ENCODE measurements at regions not wholly inside any gene's neighbourhood (a gene's known extent, or its start where the extent isn't known, plus 50 kb on each side); places are given as distances from the start of the nearest gene placed in this dataset.

DNA sequence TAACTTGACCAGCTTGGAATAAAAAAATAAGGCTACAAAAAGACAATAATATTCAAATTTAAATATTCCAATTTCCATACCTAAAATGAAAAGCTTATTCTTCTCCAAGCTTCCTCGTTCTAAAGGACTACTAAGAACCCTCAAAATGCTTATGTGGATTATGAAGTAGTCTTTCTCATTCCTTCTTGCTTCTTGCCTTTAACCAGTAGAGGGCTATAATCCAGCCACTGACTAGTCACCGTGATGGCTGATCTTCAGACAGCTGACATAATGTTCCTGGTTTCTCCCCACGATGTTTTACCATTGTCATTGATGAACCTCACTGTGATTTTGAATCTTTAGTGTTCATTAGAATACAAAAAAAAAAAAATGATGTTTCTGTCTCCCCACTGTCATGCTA is 515.3 kb downstream of the TLE1 start:
- no peak for DNase-seq

DNA sequence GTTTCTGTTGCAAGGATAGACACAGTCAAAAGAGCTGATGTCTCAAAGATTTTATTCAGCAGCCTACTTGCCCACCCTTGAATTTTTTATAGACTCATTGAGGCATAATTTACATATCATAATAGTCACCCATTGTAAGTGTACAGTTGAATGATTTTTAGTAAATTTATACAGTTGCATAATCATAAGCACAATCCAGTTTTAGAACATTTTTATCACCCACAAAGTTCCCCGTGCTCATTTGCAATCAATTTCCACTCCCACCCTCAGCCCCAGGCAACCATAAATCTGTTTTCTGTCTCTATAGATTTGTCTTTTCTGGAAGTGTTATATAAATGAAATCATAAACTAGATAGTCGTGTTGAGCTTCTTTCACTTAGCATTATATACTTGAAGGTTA is 517.7 kb downstream of the TLE1 start:
- no peak for DNase-seq

DNA sequence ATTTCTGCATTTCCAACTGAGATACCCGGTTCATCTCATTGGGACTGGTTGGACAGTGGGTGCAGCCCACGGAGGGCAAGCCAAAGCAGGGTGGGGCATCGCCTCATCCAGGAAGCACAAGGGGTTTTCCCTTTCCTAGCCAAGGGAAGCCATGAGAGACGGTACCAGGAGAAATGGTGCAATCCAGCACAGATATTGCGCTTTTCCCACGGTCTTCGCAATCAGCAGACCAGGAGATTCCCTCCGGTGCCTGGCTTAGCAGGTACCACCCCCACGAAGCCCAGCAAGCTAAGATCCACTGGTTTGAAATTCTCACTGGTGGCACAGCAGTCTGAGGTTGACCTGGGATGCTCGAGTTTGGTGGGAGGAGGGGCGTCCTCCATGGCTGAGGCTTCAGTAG is 527.0 kb downstream of the TLE1 start:
- no peak for DNase-seq

DNA sequence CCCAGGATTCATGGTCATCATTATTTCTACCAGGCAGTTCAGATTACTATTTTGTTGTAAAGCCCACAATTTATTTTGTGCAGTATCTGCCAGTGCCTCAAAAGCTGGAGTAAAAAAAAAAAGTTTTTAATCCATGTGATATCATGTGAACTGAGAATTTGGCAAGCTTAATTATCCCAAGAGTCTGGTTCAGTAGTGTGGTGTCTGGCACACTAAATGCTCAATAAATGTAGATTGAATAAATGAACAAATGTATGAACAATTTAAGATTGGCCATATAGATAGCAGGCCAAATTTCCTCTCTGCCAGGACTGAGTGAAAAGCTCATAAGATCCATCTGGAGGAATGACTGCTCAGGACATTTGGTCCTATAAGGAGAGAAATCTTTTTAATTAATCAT is 533.0 kb downstream of the TLE1 start:
- peak in 1 of 2 experiments; percentile 3 for DNase-seq

DNA sequence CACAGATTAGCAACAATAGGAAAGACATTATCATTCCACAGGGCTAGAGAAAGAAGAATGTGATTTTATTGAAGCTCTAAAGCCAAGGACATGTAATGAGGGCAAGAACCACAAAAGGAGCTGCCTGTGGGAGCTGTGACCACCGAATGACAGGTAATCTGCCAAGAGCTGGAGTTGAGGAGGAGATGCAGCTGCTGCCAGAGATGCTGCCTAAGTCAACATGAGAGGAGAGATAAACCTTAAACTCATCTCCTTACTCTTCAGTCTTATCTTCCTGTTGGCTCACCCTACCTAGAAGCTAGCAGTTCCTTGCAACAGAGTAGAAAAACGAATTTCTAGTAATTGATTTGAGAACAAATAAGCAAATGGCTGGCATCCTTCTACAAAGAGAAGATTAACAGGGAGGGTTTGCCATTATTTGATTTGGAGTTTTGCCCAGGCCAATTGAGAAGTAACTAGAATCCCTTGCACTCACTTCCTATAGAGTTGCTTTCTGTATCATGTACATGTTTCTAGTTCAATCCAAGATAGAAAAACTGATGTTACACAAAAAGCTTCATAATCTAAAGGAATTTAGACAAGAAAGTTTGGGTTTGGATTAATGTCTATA is 539.2 kb downstream of the TLE1 start:
- DNase-seq, result peak; percentile 30 to 51

DNA sequence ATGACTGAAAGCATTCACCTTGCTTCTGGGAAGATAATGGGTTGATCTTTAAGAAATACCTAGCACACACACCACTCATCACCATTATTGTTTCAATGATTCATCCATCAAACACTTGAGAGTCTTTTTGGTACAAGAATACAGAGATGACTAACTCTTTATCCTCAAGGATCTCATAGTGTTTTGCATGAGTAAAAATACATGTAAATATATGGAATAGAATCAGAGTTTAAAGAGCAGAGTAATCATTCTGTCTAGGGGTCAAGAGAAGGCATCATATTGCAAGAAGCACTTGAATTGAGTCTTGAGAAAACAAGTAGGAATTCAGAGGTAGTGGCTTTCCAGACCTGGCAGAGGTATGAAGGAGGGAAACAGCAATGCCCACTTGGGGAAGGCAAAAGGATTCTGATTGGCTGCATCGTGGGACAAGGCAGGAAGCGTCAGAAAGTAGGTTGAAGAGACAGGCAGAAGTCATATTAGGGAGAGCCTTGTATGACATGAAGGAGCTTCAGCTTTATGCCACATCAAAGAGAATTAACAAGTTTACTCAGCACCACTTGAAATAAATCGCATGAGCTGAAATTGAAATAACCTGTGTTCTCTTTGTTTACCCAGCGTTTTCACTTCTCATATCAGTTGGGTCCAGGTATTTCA is 542.5 kb downstream of the TLE1 start:
- no peak for DNase-seq

DNA sequence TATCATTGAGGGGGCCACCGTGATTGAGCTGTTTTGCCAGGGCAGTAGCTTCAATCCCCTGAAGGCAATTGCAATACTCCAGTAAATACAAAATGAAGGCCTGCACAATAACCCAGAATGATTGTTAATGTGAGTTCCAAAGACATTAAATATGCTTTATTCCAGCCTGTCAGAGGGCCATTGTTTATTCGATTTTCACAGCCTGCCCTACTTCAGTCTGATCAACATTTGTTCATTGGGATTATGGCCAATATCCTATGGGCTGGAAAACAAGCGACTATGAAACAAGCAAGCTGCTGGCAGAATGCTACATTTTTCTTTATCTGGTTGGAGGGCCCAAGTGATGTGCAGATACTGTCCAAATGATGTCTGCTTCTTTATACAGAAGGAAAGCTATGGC is 543.1 kb downstream of the TLE1 start:
- peak; percentile 5 to 51 for DNase-seq

DNA sequence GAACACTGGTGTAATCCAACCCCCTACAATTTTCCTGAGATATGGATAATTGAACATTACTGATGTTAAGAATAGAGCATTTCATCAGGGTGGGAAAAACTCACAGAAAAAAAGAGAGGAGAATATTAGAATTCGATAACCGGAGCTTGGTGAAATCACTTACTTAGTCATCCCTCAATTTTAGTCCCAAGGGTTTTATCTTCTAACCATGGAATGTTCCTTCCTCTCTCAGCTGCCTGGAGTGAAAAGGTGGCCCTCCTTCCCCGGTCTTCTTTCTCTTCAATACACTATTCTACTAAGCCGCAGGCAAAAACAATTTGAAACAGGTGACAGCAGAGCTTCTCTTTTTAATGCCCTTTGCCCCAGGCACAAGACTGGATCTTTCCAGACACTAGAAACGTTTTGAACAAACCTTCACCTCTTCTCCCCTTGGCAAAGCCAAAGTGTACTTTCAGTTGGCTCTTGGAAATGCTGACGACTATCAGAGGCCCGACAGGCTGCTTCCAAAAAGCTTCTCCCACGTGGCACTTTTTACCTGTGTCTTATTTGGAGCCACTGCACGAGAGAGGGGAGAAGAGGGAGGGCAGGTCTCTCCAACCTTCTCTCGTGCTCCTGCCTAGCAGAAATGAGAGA is 543.9 kb downstream of the TLE1 start:
- DNase-seq, result no peak

DNA sequence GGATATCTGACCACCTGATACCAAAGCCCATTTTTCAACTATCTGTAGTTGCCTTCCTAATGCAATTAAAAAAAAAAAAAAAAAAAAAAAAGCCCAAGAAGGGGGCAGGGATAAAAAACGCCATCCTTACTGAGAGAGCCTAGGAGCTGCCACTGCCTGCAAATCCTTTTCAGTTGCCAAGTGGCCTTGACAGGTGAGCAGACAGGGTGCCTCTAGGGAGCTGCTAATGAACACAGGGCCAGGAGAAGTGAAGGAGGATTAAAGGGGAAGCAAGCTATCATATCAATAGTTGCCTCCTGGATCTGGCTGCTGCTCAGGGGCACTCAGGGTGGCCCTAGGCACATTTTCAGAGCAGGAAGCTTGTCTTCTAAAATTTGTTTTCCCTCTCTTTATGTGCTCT is 547.4 kb downstream of the TLE1 start:
- DNase-seq, result no peak

DNA sequence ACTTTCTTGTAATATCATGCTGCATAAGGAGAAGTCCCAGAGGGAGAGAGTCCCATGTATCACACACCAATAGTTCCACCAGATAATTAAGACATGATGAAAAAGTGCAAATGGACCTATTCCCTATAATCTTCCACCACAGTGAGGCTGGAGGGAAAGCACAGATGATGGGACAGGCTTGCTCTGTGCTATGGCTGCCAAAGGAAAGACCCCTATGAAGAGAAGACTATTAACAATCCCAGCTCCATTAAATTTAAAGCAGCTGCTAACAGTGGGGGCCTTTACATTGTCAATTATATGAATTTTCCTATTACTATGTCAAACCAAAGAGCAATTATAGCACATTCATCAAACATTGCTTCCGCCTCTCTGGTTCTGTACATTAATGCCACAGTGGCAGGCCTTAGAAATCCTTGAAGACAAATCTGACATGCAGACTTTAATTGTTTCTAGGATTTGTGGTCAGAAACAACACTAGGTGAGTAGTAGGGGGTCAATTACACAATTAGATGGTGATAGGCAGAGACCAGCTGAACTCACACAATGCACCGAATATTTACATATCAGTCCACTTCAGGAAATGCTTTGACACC is 551.3 kb downstream of the TLE1 start:
- DNase-seq, result no peak

DNA sequence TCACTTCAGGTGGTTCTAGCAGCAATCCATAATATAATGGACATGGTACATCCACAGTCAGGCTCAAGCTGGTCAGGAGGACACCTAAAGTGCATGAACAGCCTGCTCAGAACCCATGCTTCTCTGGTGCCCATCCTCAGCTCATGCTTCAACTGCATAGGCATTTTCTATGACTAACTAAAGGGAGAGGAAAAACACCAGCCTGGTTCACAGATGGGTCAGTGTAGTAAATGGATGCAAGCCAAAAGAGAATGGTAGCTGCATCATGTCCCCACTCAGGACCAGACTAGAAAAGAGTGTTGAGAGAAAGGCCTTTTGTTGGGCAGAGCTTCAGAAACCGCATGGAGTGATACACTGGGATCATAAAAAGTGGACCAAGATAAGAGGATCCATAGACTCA is 556.6 kb downstream of the TLE1 start:
- DNase-seq, result no peak

DNA sequence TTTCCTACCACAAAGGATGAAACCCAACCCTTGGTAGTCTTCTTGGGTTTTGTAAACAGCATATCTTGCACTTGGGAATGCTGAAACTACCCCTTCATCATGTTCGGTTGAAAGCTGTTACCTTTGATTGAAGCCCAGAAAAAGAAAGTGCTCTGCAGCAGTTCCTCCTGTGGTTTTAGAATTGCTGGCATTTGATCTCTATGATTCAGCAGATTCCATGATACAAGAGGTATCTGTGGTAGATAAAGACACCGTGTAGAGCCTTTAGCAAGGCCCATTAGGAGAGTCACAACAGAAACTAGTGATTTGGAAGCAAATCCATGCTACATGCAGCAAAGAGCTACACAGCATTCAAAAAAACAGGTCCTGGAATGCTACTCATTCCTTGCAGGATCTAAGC is 557.0 kb downstream of the TLE1 start:
- no peak for DNase-seq

DNA sequence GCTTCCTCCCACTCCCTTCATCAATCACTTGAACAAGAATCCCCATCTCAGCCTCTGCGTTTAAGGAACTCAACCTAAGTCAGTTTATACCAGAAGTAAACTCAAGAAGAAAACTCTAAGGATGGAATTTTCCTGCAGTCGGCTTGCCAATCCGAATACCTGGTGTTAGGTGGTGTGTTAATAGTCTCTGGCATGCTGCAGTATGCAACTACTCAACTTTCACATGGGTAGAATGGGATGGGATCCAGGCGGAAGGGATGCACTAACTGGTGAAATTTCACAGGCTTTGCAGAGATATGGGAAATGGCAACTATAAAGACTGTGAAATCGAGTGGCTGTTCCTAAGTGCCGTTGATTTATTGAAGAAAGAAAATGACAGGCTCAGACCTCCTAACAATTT is 560.6 kb downstream of the TLE1 start:
- no peak for DNase-seq

DNA sequence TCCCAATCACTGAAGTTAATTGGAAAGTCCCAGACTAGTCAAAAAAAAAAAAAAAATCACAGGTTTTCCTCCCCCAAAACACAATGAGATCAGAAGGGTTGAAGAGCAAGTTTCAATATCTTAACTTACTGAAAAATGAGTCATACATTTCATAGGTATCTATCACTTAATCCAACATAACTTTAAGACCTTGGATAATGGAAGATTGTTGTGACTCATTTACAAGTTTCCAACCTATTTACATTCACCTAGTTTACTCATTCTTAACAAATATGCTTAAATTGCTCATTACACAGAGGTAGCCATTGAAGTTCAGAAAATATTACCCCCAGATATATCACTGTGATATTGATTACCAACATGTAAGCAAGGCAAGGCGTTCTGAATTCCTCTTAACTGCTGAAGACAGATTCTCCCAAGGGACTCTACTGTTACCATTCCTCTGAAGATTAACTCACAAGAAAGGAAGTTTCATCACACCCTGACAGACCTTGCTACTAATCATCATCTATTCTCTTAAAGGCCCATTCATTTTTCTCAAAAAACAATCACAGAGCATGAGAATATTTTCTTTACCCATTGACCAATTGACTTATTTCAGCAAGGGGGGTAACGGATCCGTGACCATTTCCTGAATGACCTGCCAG is 563.8 kb downstream of the TLE1 start:
- no peak for DNase-seq

DNA sequence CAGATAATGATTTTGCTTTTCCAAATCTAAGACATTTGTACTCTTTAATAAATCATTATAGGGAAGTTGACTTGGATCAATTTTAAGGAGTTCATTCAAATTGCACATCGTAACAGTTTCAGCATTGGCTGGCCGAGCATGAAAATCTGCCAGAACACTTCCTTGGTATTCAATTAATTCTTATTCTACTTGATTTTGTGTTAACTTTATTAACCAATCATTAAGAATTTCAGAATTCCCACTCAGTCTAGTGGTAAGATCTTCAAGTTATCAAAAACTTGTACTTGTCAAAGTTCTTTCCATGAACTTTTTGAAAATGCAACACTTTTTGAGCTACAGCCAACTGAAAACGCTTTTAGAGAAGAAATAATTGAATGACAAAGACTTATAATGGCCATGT is 565.8 kb downstream of the TLE1 start:
- DNase-seq, result no peak

DNA sequence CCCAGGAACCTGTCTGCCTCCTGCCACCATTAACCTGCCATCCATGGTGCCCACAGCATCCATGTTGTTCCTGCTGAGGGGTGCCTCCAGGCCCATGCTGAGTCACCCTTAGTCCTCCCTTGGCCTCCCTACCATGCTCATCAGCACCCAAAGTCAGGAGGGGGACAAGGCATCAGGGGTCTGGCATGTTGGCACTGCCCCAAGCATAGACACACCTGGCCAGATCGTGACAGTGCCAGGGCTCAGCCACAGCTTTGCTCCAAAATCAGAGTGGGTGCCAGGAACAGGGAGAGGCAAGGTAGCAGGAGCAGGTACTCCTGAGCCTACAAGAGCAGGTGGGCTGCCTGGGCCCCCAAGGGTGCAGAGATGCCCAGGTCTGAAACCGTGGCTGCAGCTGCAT is 566.6 kb downstream of the TLE1 start:
- no peak for DNase-seq

DNA sequence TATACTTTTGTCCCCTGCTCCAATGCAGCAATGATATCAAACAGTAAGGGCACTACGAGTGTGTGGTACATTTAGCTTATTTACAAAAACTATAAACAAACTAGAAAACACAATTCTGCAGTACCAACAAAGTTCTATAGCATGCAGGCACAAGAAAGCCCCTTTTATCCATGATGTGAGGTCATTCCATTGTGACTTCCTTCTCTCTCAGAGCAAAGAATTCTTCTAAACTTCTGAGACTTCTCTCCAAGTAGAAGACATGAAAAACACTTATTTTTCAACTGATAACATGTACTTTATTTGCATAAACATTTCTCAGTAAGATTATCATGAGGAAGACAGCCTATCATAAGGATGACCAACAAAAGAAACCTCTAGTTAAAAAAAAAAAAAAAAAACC is 569.8 kb downstream of the TLE1 start:
- DNase-seq, result no peak

DNA sequence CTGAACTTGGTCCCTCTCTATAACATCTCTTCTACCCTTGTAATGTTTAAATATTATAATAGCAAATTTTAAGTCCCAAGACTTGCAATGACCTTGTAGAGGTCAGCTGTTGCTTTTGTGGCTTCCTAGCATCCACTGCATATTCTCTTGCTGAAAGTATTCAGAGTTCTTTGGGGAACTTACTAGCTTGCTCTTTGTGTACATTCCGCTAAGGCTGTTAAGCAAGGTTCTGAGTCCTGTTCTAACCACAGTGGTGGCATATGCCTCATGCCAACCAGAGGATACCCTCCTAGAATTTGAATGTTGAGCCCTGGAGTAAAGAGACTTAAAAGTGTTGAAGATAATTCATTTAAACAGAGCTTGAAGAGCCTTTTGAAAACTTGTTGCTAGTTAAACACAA is 570.9 kb downstream of the TLE1 start:
- DNase-seq, result no peak

DNA sequence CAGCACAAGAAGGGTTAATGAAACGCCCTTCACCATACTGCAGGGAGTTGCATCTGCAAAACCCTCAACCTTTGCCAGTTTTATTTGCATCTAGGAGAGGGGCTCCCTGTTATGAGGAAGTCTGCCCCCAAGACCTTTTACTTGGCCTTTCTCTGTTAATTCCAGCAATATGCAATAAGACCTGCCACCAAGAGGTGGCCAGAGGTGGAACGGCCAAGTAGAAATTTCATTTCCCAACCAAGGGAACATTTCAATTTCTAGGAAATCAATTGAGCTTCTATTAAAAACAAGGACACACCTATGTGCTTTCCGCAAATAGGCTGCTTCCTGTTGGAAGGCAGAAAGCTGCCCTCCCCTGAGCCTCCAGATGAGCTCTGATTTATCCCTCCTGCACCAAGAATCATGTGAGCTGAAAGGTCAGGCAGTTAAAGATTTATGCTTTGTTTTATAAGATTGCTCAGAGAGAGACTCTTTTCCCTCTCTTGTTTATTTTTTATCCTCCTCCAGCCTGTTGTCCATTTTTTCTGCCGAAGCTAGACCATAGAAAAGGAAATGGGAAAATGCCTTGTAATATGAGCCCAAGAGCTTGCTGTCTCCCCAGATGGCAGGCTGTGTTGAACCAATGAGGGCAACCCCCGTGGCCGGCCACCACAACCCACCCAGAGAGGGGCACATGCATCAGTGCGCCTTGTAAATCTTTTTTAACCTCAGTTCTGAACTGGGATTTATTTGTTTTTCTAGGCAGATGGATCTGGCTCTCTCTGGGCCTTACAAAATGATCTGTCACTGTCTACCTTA is 572.8 kb downstream of the TLE1 start:
- no peak for DNase-seq

DNA sequence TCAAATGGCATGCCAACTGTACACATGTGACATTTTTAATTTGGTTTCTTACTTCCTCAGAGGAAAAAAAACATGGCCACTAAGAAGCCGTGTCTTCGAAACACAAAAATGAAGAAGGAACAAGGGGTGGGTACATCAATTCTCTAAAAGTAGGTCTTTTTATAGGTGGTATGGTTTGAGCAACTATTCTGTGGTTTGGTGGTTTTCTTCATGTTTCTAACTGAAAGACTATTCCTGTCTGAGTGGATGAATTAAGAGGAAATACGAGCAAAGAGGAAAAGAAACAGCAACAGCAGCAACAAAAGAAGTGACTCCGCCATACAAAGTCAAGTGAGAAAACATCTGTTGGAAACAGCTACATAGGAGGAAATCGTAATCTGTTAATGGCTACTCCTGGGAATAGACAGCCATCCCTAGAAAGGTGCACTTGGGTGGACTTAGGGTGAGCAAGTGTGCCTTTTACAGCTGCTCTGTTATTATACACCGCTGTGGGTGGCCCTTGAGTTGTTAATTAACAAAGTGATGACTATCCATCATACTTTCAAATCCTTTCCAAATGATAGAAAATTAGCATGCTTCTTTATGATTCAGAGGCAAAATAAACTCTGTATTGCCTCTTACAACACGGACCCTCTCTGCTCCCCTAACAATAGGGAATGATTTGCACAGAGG is 575.8 kb downstream of the TLE1 start:
- no peak for DNase-seq

DNA sequence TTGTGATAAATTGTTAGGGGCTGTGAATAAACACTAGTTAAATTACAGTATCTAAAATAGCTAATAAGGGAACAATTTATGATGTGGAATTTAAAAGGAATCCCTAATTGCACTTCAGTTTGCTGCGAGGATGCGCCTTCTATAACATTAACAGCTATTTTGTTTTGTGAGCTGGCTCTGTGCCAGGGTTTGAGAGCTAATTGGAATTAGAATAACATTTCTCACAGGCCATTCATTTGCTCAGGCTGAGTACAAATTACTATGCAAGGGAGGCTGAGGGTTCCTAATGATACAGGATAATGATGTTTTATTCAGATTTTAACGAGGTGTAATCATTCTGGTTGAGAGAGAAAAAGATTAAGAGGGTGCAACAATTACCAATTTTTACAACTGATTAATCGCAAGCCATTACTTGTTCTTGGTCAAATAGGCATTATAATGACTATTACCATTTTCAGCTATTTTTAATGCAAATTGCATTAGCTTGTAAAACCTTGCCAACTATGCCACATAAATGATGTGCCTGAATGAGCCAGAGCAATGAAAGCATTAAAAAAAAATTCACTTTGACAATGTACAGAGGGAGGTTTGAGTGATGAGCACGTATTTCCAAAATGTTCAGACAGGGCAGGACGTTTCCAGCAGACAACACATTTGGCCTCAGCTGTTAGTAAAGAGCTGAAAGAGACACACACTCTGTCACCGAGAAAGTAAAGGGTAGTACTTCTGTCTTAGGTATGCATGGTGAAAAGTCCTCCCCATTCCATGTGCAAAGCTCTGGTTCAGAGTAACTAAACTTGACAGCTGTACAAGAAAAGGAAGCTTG is 576.5 kb downstream of the TLE1 start:
- DNase-seq, result peak; percentile 4 to 12

All from NCI-H446 (cell line).